Parathyroid adenoma (tissue), 2 donors: ENCODE measurements at regions not wholly inside any gene's neighbourhood (a gene's known extent, or its start where the extent isn't known, plus 50 kb on each side); places are given as distances from the start of the nearest gene placed in this dataset.

Source experiments
- H2AFZ ChIP-seq: fragments of 300-600 bp; sonication (generic); one replicate; pipeline ENCODE4 v1.7.0; 2017; ENCODE audit warnings: antibody characterized with exemption, mild to moderate bottlenecking
- H3K27ac ChIP-seq: fragments of 300-600 bp; sonication (generic); one replicate; pipeline ENCODE4 v1.7.0; 2017
- H3K27me3 ChIP-seq: fragments of 300-600 bp; sonication (generic); one replicate; pipeline ENCODE4 v1.7.0; 2017; ENCODE audit warnings: low read length; ENCODE audit not compliant: control insufficient read depth, insufficient read depth
- H3K36me3 ChIP-seq: fragments of 300-600 bp; sonication (generic); one replicate; pipeline ENCODE4 v1.7.0; 2017; ENCODE audit warnings: low read length; ENCODE audit not compliant: control insufficient read depth, insufficient read depth
- H3K4me1 ChIP-seq: fragments of 300-600 bp; sonication (generic); one replicate; pipeline ENCODE4 v1.7.0; 2017; ENCODE audit warnings: control low read depth
- H3K4me2 ChIP-seq: fragments of 300-600 bp; sonication (generic); one replicate; pipeline ENCODE4 v1.7.0; 2017; ENCODE audit warnings: low read length
- H3K4me3 ChIP-seq: fragments of 300-600 bp; sonication (generic); one replicate; pipeline ENCODE4 v1.7.0; 2017; ENCODE audit warnings: low read depth, low read length
- H3K79me2 ChIP-seq: fragments of 300-600 bp; sonication (generic); one replicate; pipeline ENCODE4 v1.7.0; 2017; ENCODE audit warnings: control low read depth
- H3K9ac ChIP-seq: fragments of 300-600 bp; sonication (generic); one replicate; pipeline ENCODE4 v1.7.0; 2017; ENCODE audit warnings: mild to moderate bottlenecking
- H3K9me3 ChIP-seq: fragments of 300-600 bp; sonication (generic); one replicate; pipeline ENCODE4 v1.7.0; 2017; ENCODE audit warnings: low read length; ENCODE audit not compliant: control insufficient read depth
- CTCF ChIP-seq: fragments of 300-600 bp; sonication (generic); IDR thresholded peaks from one replicate; pipeline ENCODE4 v1.7.0; 2017; ENCODE audit warnings: antibody characterized with exemption, mild to moderate bottlenecking
- donor health status: primary hyperparathyroidism.

DNA sequence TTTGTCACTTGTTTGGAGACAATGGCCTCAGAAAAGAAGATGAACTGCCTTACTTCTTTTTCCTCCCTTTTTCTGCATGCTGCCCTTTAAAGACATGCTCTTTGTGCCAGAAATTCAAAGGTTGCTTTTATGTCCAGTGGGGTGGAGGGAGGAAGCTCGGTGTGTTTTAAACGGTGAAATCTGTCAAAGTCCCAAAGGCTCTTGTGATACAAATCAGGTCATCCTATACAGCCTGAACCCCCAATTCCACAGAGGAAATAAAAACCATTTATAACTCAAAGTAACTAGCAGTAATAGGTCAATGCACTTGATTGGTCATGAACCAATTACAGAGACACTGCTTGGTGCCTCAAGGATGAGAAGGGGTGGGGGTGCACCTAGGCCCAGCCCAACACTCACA is 339.3 kb upstream of the F9 start:
- no peak for TF ChIP-seq CTCF
- Histone ChIP-seq H3K4me1 (no peaks in the 10 kb centered on the region), H3K27me3 (no peaks in the 10 kb centered on the region), H3K27ac (no peak overlapping the region), H3K9me3 (no peaks in the 10 kb centered on the region), H2AFZ (no peak overlapping the region), H3K9ac (no peak overlapping the region), H3K4me2 (no peak overlapping the region), H3K36me3 (no peaks in the 10 kb centered on the region), H3K4me3 (no peak overlapping the region), H3K79me2 (no peaks in the 10 kb centered on the region)

GRCh38 chrX:139187738-139188137 is 342.8 kb upstream of the F9 start:
- H3K9ac ChIP-seq: no peak overlapping the region
- no peaks in the 10 kb centered on the region for H3K27me3 ChIP-seq
- H3K36me3 ChIP-seq: no peaks in the 10 kb centered on the region
- no peaks in the 10 kb centered on the region for H3K9me3 ChIP-seq
- H2AFZ ChIP-seq: no peak overlapping the region
- no peaks in the 10 kb centered on the region for H3K4me1 ChIP-seq
- H3K79me2 ChIP-seq: no peaks in the 10 kb centered on the region
- no peak overlapping the region for H3K4me2 ChIP-seq
- TF ChIP-seq CTCF: no peak
- H3K4me3 ChIP-seq: no peak overlapping the region
- no peak overlapping the region for H3K27ac ChIP-seq

DNA sequence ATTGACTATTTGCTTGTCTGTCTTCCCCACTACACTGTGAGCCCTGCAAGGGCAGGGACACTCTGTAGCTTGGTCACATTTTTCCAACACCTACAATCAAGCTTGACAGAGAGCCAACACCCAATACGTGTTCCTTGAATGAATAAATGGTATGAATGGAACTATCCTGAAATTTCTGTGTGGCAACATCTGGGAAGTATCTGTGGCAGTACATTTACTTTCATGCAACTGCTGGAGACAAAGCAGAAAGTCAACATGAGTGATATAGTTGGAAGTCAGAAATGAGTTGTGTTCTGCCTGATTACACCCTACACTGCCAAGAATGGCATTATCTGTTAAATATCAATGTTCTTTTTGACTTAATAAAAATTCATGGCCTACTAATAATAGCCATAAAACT is 343.5 kb upstream of the F9 start:
- no peaks in the 10 kb centered on the region for H3K9me3 ChIP-seq
- no peaks in the 10 kb centered on the region for H3K4me1 ChIP-seq
- H3K36me3 ChIP-seq: no peaks in the 10 kb centered on the region
- H3K9ac ChIP-seq: no peak overlapping the region
- H3K27ac ChIP-seq: no peak overlapping the region
- H3K4me2 ChIP-seq: no peak overlapping the region
- H3K27me3 ChIP-seq: no peaks in the 10 kb centered on the region
- H3K4me3 ChIP-seq: no peak overlapping the region
- no peak for TF ChIP-seq CTCF
- no peaks in the 10 kb centered on the region for H3K79me2 ChIP-seq
- H2AFZ ChIP-seq: no peak overlapping the region

DNA sequence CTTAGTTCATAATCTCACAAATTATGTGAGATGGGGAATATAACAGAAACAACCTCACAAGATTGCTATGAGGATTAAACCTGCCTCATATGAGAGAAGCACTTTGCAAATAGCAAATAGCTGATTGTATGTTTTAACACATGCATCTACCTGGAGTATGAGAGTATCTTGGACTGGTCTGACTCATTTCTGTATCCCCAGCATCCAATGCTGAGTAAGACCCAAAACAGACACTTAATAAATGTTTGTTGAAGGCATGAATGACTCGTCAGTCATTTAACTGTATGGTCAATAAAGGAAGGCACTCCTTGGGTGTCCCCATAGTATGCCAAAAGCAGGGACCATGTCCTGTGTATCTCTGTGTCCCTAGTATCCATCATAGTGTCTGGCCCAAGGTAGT is 350.9 kb upstream of the F9 start:
- Histone ChIP-seq H3K4me2 (no peak overlapping the region), H3K4me1 (no peaks in the 10 kb centered on the region), H3K27ac (no peak overlapping the region), H3K27me3 (no peaks in the 10 kb centered on the region), H3K36me3 (no peaks in the 10 kb centered on the region), H3K4me3 (no peak overlapping the region), H2AFZ (no peak overlapping the region), H3K79me2 (no peaks in the 10 kb centered on the region), H3K9me3 (no peaks in the 10 kb centered on the region), H3K9ac (no peak overlapping the region)
- no peak for TF ChIP-seq CTCF

- Histone ChIP-seq H2AFZ (no peak overlapping the region), H3K9ac (no peak overlapping the region), H3K27ac (no peak overlapping the region), H3K4me1 (no peaks in the 10 kb centered on the region), H3K4me3 (no peak overlapping the region), H3K9me3 (no peaks in the 10 kb centered on the region), H3K79me2 (no peaks in the 10 kb centered on the region), H3K36me3 (no peaks in the 10 kb centered on the region), H3K4me2 (no peak overlapping the region), H3K27me3 (no peaks in the 10 kb centered on the region)
- no peak for TF ChIP-seq CTCF
Observed at GRCh38 chrX:139178980-139179379, 351.6 kb upstream of the F9 start.
